ENCODE measurements at regions not wholly inside any gene's neighbourhood (a gene's known extent, or its start where the extent isn't known, plus 50 kb on each side); places are given as distances from the start of the nearest gene placed in this dataset.
"Not testable (repeated sequence)": the region's sequence is repeated elsewhere in the genome, so short reads cannot be mapped to it uniquely, and the experiment has no call there.

- not testable (repeated sequence) for BruUV-seq (replicated peaks); H3K27ac ChIP-seq (ENCODE audit: low read length); H3K36me3 ChIP-seq (ENCODE audit: low read depth, low read length)
Observed at GRCh38 chr1:120248726-120249427, 72.6 kb upstream of the SEC22B start.

GRCh38 chr1:120248203-120248602 is 71.9 kb upstream of the SEC22B start:
- H3K9ac ChIP-seq (ENCODE audit: low read length); H3K9me2 ChIP-seq (replicated peaks; ENCODE audit: low read length); H2AFZ ChIP-seq (ENCODE audit: low read length); H3K27ac ChIP-seq (ENCODE audit: low read length); H3K4me1 ChIP-seq (ENCODE audit: insufficient read depth, low read length); BruUV-seq (replicated peaks); DNase-seq; POLR2A ChIA-PET (ENCODE audit: unreplicated experiment); H3K27me3 ChIP-seq (ENCODE audit: low read length); intact Hi-C loops (cut with micrococcal nuclease); ATAC-seq; H3K4me3 ChIP-seq (ENCODE audit: low read length); H4K20me1 ChIP-seq (ENCODE audit: low read length); CTCF ChIA-PET; H3F3A ChIP-seq (ENCODE audit: low read length, unreplicated experiment); H3K9me3 ChIP-seq (ENCODE audit: low read length); H3K4me2 ChIP-seq (ENCODE audit: low read length); H3K79me2 ChIP-seq (ENCODE audit: low read length); H3K36me3 ChIP-seq (ENCODE audit: low read depth, low read length): not testable (repeated sequence)

More at GRCh38 chr1:120248726-120249427, 72.6 kb upstream of the SEC22B start:
- CTCF ChIA-PET; H2AFZ ChIP-seq (ENCODE audit: low read length); H3K27me3 ChIP-seq (ENCODE audit: low read length); H3K9ac ChIP-seq (ENCODE audit: low read length); H4K20me1 ChIP-seq (ENCODE audit: low read length); H3K79me2 ChIP-seq (ENCODE audit: low read length); intact Hi-C loops (cut with micrococcal nuclease); H3K4me2 ChIP-seq (ENCODE audit: low read length); H3K4me3 ChIP-seq (ENCODE audit: low read length); ATAC-seq; H3K9me2 ChIP-seq (replicated peaks; ENCODE audit: low read length); H3K9me3 ChIP-seq (ENCODE audit: low read length); H3K4me1 ChIP-seq (ENCODE audit: insufficient read depth, low read length); H3F3A ChIP-seq (ENCODE audit: low read length, unreplicated experiment); POLR2A ChIA-PET (ENCODE audit: unreplicated experiment); DNase-seq: not testable (repeated sequence)

GRCh38 chr1:120243867-120244266 is 67.5 kb upstream of the SEC22B start:
- DNase-seq; H3K4me3 ChIP-seq (ENCODE audit: low read length); H3K36me3 ChIP-seq (ENCODE audit: low read depth, low read length); H3K9me3 ChIP-seq (ENCODE audit: low read length); H3K4me2 ChIP-seq (ENCODE audit: low read length); CTCF ChIA-PET; intact Hi-C loops (cut with micrococcal nuclease); POLR2A ChIA-PET (ENCODE audit: unreplicated experiment); H3K27ac ChIP-seq (ENCODE audit: low read length); H3F3A ChIP-seq (ENCODE audit: low read length, unreplicated experiment); H3K4me1 ChIP-seq (ENCODE audit: insufficient read depth, low read length); H4K20me1 ChIP-seq (ENCODE audit: low read length); H3K27me3 ChIP-seq (ENCODE audit: low read length); H3K9me2 ChIP-seq (replicated peaks; ENCODE audit: low read length); H3K9ac ChIP-seq (ENCODE audit: low read length); H2AFZ ChIP-seq (ENCODE audit: low read length); H3K79me2 ChIP-seq (ENCODE audit: low read length); BruUV-seq (replicated peaks): not testable (repeated sequence)
- peak; percentile 31; the same call in 1 of the 2 replicates for ATAC-seq

GRCh38 chr1:120242582-120242981 is 66.3 kb upstream of the SEC22B start:
- H3K27me3 ChIP-seq (ENCODE audit: low read length); H3K9me3 ChIP-seq (ENCODE audit: low read length); H3K36me3 ChIP-seq (ENCODE audit: low read depth, low read length); ATAC-seq; H2AFZ ChIP-seq (ENCODE audit: low read length); H3K4me1 ChIP-seq (ENCODE audit: insufficient read depth, low read length); intact Hi-C loops (cut with micrococcal nuclease); H3K9ac ChIP-seq (ENCODE audit: low read length); H3F3A ChIP-seq (ENCODE audit: low read length, unreplicated experiment); H4K20me1 ChIP-seq (ENCODE audit: low read length); BruUV-seq (replicated peaks); POLR2A ChIA-PET (ENCODE audit: unreplicated experiment); CTCF ChIA-PET; H3K79me2 ChIP-seq (ENCODE audit: low read length); DNase-seq; H3K4me2 ChIP-seq (ENCODE audit: low read length); H3K4me3 ChIP-seq (ENCODE audit: low read length); H3K9me2 ChIP-seq (replicated peaks; ENCODE audit: low read length); H3K27ac ChIP-seq (ENCODE audit: low read length): not testable (repeated sequence)

GRCh38 chr1:120241868-120242267 is 65.5 kb upstream of the SEC22B start:
- H3K4me2 ChIP-seq (ENCODE audit: low read length); DNase-seq; CTCF ChIA-PET; ATAC-seq; H4K20me1 ChIP-seq (ENCODE audit: low read length); H3K79me2 ChIP-seq (ENCODE audit: low read length); BruUV-seq (replicated peaks); H3F3A ChIP-seq (ENCODE audit: low read length, unreplicated experiment); H3K9me3 ChIP-seq (ENCODE audit: low read length); H2AFZ ChIP-seq (ENCODE audit: low read length); H3K4me1 ChIP-seq (ENCODE audit: insufficient read depth, low read length); H3K27me3 ChIP-seq (ENCODE audit: low read length); H3K4me3 ChIP-seq (ENCODE audit: low read length); H3K9ac ChIP-seq (ENCODE audit: low read length); H3K27ac ChIP-seq (ENCODE audit: low read length); H3K36me3 ChIP-seq (ENCODE audit: low read depth, low read length); POLR2A ChIA-PET (ENCODE audit: unreplicated experiment); H3K9me2 ChIP-seq (replicated peaks; ENCODE audit: low read length); intact Hi-C loops (cut with micrococcal nuclease): not testable (repeated sequence)

- CTCF ChIA-PET; H3K4me1 ChIP-seq (ENCODE audit: insufficient read depth, low read length); H3K9me3 ChIP-seq (ENCODE audit: low read length); H3K27ac ChIP-seq (ENCODE audit: low read length); H3K9ac ChIP-seq (ENCODE audit: low read length); H2AFZ ChIP-seq (ENCODE audit: low read length); H3K4me3 ChIP-seq (ENCODE audit: low read length); H3K4me2 ChIP-seq (ENCODE audit: low read length); DNase-seq; intact Hi-C loops (cut with micrococcal nuclease); BruUV-seq (replicated peaks); H3K9me2 ChIP-seq (replicated peaks; ENCODE audit: low read length); H3K36me3 ChIP-seq (ENCODE audit: low read depth, low read length); H3K27me3 ChIP-seq (ENCODE audit: low read length); H4K20me1 ChIP-seq (ENCODE audit: low read length); H3F3A ChIP-seq (ENCODE audit: low read length, unreplicated experiment); POLR2A ChIA-PET (ENCODE audit: unreplicated experiment); H3K79me2 ChIP-seq (ENCODE audit: low read length): not testable (repeated sequence)
- ATAC-seq: peak; percentile 35; the same call in 1 of the 2 replicates
Observed at GRCh38 chr1:120240181-120240580, 63.9 kb upstream of the SEC22B start.

GRCh38 chr1:120239351-120239750 is 63.0 kb upstream of the SEC22B start:
- H3K9me2 ChIP-seq (replicated peaks; ENCODE audit: low read length); ATAC-seq; DNase-seq; H3K4me1 ChIP-seq (ENCODE audit: insufficient read depth, low read length); intact Hi-C loops (cut with micrococcal nuclease); POLR2A ChIA-PET (ENCODE audit: unreplicated experiment); H3K27ac ChIP-seq (ENCODE audit: low read length); H3K27me3 ChIP-seq (ENCODE audit: low read length); H4K20me1 ChIP-seq (ENCODE audit: low read length); H3K9ac ChIP-seq (ENCODE audit: low read length); BruUV-seq (replicated peaks); H3F3A ChIP-seq (ENCODE audit: low read length, unreplicated experiment); H3K4me2 ChIP-seq (ENCODE audit: low read length); H3K9me3 ChIP-seq (ENCODE audit: low read length); H3K4me3 ChIP-seq (ENCODE audit: low read length); CTCF ChIA-PET; H3K36me3 ChIP-seq (ENCODE audit: low read depth, low read length); H2AFZ ChIP-seq (ENCODE audit: low read length); H3K79me2 ChIP-seq (ENCODE audit: low read length): not testable (repeated sequence)
